T-helper 1 cell treated with Interleukin-12 subunit alpha and Interleukin-12 subunit beta and Interleukin-4 antibody, amounts not matched to agents 30 μg/mL and 1 μg/mL, for 36 hours (primary cell): ENCODE measurements at regions not wholly inside any gene's neighbourhood (a gene's known extent, or its start where the extent isn't known, plus 50 kb on each side); places are given as distances from the start of the nearest gene placed in this dataset.

Experiments used
- H3K27ac Mint-ChIP-seq: one replicate; pipeline ENCODE4 v1.8.0; 2021; ENCODE audit warnings: mild to moderate bottlenecking, mixed read lengths
- H3K27me3 Mint-ChIP-seq: one replicate; pipeline ENCODE4 v1.8.0; 2021; ENCODE audit warnings: low read depth, mixed read lengths
- H3K36me3 Mint-ChIP-seq: one replicate; pipeline ENCODE4 v1.8.0; 2021; ENCODE audit warnings: low read depth, mixed read lengths
- H3K4me1 Mint-ChIP-seq: one replicate; pipeline ENCODE4 v1.8.0; 2021; ENCODE audit warnings: low read depth, mixed read lengths
- H3K4me3 Mint-ChIP-seq: one replicate; pipeline ENCODE4 v1.8.0; 2021; ENCODE audit warnings: mild to moderate bottlenecking, moderate library complexity, mixed read lengths
- H3K9me3 Mint-ChIP-seq: one replicate; pipeline ENCODE4 v1.8.0; 2021; ENCODE audit warnings: mixed read lengths

- H3K4me1 Mint-ChIP-seq = no peaks in the 10 kb centered on the region
- H3K9me3 Mint-ChIP-seq = no peaks in the 10 kb centered on the region
- H3K27me3 Mint-ChIP-seq = no peaks in the 10 kb centered on the region
- H3K36me3 Mint-ChIP-seq = no peaks in the 10 kb centered on the region
- H3K27ac Mint-ChIP-seq = no peak overlapping the region
- no peak overlapping the region for H3K4me3 Mint-ChIP-seq
These were observed 240.6 kb upstream of the MPDZ start for GRCh38 chr9:13520069-13520468.

GRCh38 chr9:13513716-13514444 is 234.4 kb upstream of the MPDZ start:
- Mint-ChIP-seq H3K9me3 (no peaks in the 10 kb centered on the region), H3K36me3 (no peaks in the 10 kb centered on the region), H3K27me3 (no peaks in the 10 kb centered on the region), H3K4me1 (no peaks in the 10 kb centered on the region), H3K4me3 (no peak overlapping the region), H3K27ac (no peak overlapping the region)

DNA sequence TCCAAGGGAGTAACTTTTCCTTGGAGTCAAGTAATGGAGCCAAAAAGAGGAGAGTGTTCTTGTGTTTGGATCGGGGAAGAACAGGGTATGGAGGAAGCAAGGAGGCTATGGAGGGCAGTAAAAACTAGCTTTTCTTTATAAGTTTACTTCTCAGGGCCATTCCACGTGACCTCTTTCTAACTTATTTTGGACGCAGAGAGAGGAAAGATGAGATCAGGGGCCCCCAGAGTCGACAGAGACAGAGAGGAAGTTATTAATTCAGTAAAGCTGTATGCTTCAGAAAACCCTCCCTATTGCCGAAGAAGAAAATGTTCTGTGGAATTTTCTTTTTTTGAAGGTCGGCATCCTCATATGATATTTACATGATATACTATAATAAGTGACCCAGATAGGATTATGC is 233.8 kb upstream of the MPDZ start:
- H3K4me1 Mint-ChIP-seq = no peaks in the 10 kb centered on the region
- H3K4me3 Mint-ChIP-seq = no peak overlapping the region
- no peaks in the 10 kb centered on the region for H3K36me3 Mint-ChIP-seq
- H3K9me3 Mint-ChIP-seq = no peaks in the 10 kb centered on the region
- H3K27ac Mint-ChIP-seq = no peak overlapping the region
- no peaks in the 10 kb centered on the region for H3K27me3 Mint-ChIP-seq

GRCh38 chr9:13508681-13509080 is 229.2 kb upstream of the MPDZ start:
- Mint-ChIP-seq H3K36me3 (no peaks in the 10 kb centered on the region), H3K27me3 (no peaks in the 10 kb centered on the region), H3K9me3 (no peaks in the 10 kb centered on the region), H3K4me3 (no peak overlapping the region), H3K27ac (no peak overlapping the region), H3K4me1 (no peaks in the 10 kb centered on the region)

DNA sequence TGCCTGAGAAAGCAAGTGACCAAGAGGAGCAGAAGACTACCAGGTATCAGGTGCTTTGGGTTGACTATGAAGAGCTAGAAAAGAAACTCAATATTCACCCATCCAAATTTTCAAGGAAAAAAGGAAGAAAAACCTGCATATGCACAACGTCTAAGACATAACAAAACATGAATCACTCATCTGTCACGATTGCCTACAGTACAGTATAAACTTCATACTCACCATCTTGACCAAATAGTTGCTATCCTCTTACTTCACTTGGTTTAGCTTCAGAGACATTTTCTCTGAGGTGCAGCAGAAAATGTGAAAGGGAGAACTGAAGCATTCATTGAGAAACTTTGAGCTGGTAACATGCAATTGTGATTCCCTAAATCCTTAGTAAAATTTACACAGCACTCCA is 228.6 kb upstream of the MPDZ start:
- H3K27me3 Mint-ChIP-seq = no peaks in the 10 kb centered on the region
- H3K4me1 Mint-ChIP-seq = no peaks in the 10 kb centered on the region
- no peak overlapping the region for H3K4me3 Mint-ChIP-seq

GRCh38 chr9:13505797-13506196 is 226.3 kb upstream of the MPDZ start:
- Mint-ChIP-seq H3K9me3 (peaks cover 5% of the 10 kb centered on the region), H3K4me1 (no peaks in the 10 kb centered on the region), H3K4me3 (no peak overlapping the region), H3K27me3 (no peaks in the 10 kb centered on the region), H3K27ac (no peak overlapping the region), H3K36me3 (no peaks in the 10 kb centered on the region)

More for the DNA sequence above, 228.6 kb upstream of the MPDZ start:
- Mint-ChIP-seq H3K36me3 (no peaks in the 10 kb centered on the region), H3K9me3 (no peaks in the 10 kb centered on the region), H3K27ac (no peak overlapping the region)

DNA sequence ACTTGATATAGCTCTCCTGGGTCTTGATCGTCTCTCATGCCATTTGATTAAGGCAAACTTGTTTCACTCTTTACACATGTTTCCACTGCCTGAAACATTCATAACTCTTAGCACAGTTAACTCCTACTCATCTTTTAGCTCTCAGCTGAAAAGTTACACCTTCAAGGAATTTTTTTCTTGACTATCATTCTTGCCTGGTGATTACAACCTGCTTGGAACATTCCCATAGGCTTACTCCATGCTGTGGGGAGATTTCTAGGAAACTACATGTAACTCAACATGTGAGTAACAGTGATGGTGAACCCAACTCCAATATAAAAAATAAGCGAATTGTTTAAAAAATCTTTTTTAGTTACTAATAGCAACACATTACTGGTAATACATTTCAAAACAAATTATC is 224.1 kb upstream of the MPDZ start:
- Mint-ChIP-seq H3K4me3 (no peak overlapping the region), H3K27me3 (no peaks in the 10 kb centered on the region), H3K4me1 (no peaks in the 10 kb centered on the region), H3K9me3 (peaks cover 5% of the 10 kb centered on the region), H3K36me3 (no peaks in the 10 kb centered on the region), H3K27ac (no peak overlapping the region)

- Mint-ChIP-seq H3K36me3 (no peaks in the 10 kb centered on the region), H3K4me1 (no peaks in the 10 kb centered on the region), H3K27ac (no peak overlapping the region), H3K9me3 (peaks cover 5% of the 10 kb centered on the region), H3K27me3 (no peaks in the 10 kb centered on the region), H3K4me3 (no peak overlapping the region)
These were observed 223.0 kb upstream of the MPDZ start for GRCh38 chr9:13502484-13502883.

DNA sequence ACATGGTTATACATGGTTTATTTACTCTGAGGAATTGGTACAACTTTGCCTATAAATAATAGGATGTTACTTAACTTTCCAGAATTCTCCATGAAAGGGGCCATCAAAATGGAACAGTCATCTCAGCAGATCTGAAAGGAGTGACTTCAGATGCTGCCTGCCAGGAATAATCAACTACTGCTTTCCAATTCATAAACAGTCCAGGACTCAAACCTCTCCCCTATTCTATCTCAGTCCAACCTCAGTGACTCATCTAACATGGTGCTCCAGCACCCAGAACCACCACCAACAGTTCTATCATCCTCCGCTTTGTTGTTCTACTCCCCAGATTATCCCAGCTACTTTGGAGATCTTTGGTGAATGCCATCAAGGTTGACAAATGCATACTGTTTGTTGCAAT is 221.5 kb upstream of the MPDZ start:
- Mint-ChIP-seq H3K36me3 (no peaks in the 10 kb centered on the region), H3K27me3 (no peaks in the 10 kb centered on the region), H3K27ac (no peak overlapping the region), H3K9me3 (peaks cover 5% of the 10 kb centered on the region), H3K4me3 (no peak overlapping the region), H3K4me1 (no peaks in the 10 kb centered on the region)

GRCh38 chr9:13500034-13500433 is 220.5 kb upstream of the MPDZ start:
- Mint-ChIP-seq H3K9me3 (peaks cover 11% of the 10 kb centered on the region), H3K27ac (no peak overlapping the region), H3K4me3 (no peak overlapping the region), H3K36me3 (no peaks in the 10 kb centered on the region), H3K27me3 (no peaks in the 10 kb centered on the region), H3K4me1 (no peaks in the 10 kb centered on the region)

DNA sequence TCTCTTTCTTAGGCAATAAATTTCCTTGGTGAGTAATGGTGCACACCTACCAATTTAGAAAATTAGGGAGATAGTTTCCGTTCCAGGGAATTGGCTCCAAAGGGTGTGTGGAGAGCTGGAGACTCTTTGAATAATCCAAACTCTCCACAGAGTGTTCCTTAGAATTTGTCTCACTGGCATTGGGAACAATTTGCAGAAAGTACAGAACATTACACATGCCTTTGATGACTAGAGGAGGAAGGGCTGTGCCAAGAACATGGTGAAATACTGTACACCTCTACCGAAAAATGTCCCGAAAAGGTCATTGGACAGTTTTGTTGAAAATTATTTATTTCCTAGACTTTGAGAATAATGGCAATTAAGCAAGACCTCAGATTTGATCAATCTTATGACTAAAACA is 214.2 kb upstream of the MPDZ start:
- peaks cover 7% of the 10 kb centered on the region for H3K9me3 Mint-ChIP-seq
- no peaks in the 10 kb centered on the region for H3K4me1 Mint-ChIP-seq
- H3K27me3 Mint-ChIP-seq = no peaks in the 10 kb centered on the region
- no peak overlapping the region for H3K27ac Mint-ChIP-seq
- H3K36me3 Mint-ChIP-seq = no peaks in the 10 kb centered on the region
- H3K4me3 Mint-ChIP-seq = no peak overlapping the region

GRCh38 chr9:13491493-13492424 is 212.3 kb upstream of the MPDZ start:
- Mint-ChIP-seq H3K27me3 (no peaks in the 10 kb centered on the region), H3K9me3 (peaks cover 7% of the 10 kb centered on the region), H3K36me3 (no peaks in the 10 kb centered on the region), H3K4me3 (no peak overlapping the region), H3K27ac (no peak overlapping the region), H3K4me1 (no peaks in the 10 kb centered on the region)

DNA sequence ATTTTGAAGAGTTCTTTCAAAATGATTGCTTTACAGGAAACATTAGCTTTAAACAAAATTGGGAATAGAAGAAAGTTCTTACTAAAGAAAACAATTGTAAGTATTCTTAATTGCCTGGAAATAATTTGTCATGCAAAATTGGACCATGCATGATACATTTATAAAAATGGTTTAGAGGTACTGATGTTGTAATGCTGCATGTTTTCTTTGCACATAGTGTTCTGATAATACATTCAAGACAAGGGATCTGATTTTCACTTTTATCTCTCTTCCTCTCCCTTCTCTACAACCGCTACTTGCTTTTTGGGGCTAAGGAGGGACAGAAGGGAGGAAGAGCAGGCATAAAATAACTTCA is 211.6 kb upstream of the MPDZ start:
- Mint-ChIP-seq H3K27ac (no peak overlapping the region), H3K36me3 (no peaks in the 10 kb centered on the region), H3K27me3 (no peaks in the 10 kb centered on the region), H3K9me3 (peaks cover 7% of the 10 kb centered on the region), H3K4me1 (no peaks in the 10 kb centered on the region), H3K4me3 (no peak overlapping the region)

GRCh38 chr9:13487936-13488335 is 208.4 kb upstream of the MPDZ start:
- Mint-ChIP-seq H3K4me3 (no peak overlapping the region), H3K4me1 (no peaks in the 10 kb centered on the region), H3K27me3 (no peaks in the 10 kb centered on the region), H3K36me3 (no peaks in the 10 kb centered on the region), H3K9me3 (peaks cover 9% of the 10 kb centered on the region), H3K27ac (no peak overlapping the region)

DNA sequence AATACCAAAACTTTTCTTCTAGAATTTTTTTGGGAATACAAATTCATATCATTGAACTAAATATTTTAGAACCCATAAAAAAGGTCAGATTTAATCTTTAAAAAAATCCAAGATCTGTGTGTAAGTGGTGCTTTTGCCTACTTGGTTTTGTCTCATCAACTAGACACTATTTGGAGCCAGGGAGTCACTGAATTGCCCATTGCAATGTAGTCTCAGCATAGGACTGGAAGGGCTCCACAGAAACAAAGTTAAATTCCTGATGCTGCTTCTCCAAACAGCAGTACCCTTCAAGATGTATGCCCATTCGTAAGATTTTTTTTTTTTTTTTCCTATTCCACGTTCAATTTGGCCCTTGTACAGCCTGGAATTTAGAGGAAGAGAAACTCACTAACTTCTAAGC is 208.0 kb upstream of the MPDZ start:
- no peaks in the 10 kb centered on the region for H3K36me3 Mint-ChIP-seq
- no peak overlapping the region for H3K27ac Mint-ChIP-seq
- H3K9me3 Mint-ChIP-seq = peaks cover 9% of the 10 kb centered on the region
- no peak overlapping the region for H3K4me3 Mint-ChIP-seq
- no peaks in the 10 kb centered on the region for H3K4me1 Mint-ChIP-seq
- H3K27me3 Mint-ChIP-seq = no peaks in the 10 kb centered on the region
